ENCODE measurements at regions not wholly inside any gene's neighbourhood (a gene's known extent, or its start where the extent isn't known, plus 50 kb on each side); places are given as distances from the start of the nearest gene placed in this dataset.

GRCh38 chr14:50037852-50038251, 78.5 kb downstream of the VCPKMT start:
- Mint-ChIP-seq H3K4me1 (ENCODE audit: low read depth) (peaks cover 46% of the 10 kb centered on the region), H3K4me3 (no peak overlapping the region), H3K9me3 (no peaks in the 10 kb centered on the region), H3K36me3 (ENCODE audit: low read depth) (peaks cover 7% of the 10 kb centered on the region), H3K27ac (peak overlapping the region; percentile 91), H3K27me3 (ENCODE audit: low read depth) (no peaks in the 10 kb centered on the region)
- intact Hi-C loops (cut with micrococcal nuclease): loop anchor here (1.0 to 5.0 kb wide), 23 partner anchors 17 to 689 kb away; partner anchors contain the start of genes DMAC2L, KLHDC2 and L2HGDH
- no peak for DNase-seq
- CTCF ChIA-PET: interaction anchor here (0.8 to 3.5 kb wide), 27 partner anchors 10 to 186 kb away, joined by 3 to 23 read pairs (median 5); no protein-coding TSS in a partner anchor

GRCh38 chr14:50038398-50039119, 77.8 kb downstream of the VCPKMT start:
- Mint-ChIP-seq H3K27ac (peak overlapping the region; percentile 91), H3K27me3 (ENCODE audit: low read depth) (no peaks in the 10 kb centered on the region), H3K36me3 (ENCODE audit: low read depth) (peaks cover 7% of the 10 kb centered on the region), H3K4me1 (ENCODE audit: low read depth) (peaks cover 46% of the 10 kb centered on the region), H3K9me3 (no peaks in the 10 kb centered on the region), H3K4me3 (peak overlapping the region; percentile 16)
- CTCF ChIA-PET: interaction anchor here (0.6 to 3.5 kb wide), 39 partner anchors 9 to 316 kb away, joined by 3 to 23 read pairs (median 5); no protein-coding TSS in a partner anchor
- peak; percentile 92 for DNase-seq
- intact Hi-C loops (cut with micrococcal nuclease): loop anchor here (1.0 to 5.0 kb wide), 23 partner anchors 17 to 689 kb away; partner anchors contain the start of genes DMAC2L, KLHDC2 and L2HGDH

- no peak for DNase-seq
- Mint-ChIP-seq H3K36me3 (ENCODE audit: low read depth) (peaks cover 7% of the 10 kb centered on the region), H3K9me3 (no peaks in the 10 kb centered on the region), H3K27me3 (ENCODE audit: low read depth) (no peaks in the 10 kb centered on the region), H3K4me3 (peak overlapping the region; percentile 16), H3K4me1 (ENCODE audit: low read depth) (peaks cover 50% of the 10 kb centered on the region), H3K27ac (peak overlapping the region; percentile 91)
- CTCF ChIA-PET: interaction anchor here (0.6 to 3.5 kb wide), 32 partner anchors 8 to 316 kb away, joined by 3 to 23 read pairs (median 5); no protein-coding TSS in a partner anchor
- intact Hi-C loops (cut with micrococcal nuclease): loop anchor here (2.0 to 5.0 kb wide), 3 partner anchors 270 to 688 kb away; partner anchors contain the start of genes DMAC2L, KLHDC2 and L2HGDH
Observed at GRCh38 chr14:50039120-50039517, 77.3 kb downstream of the VCPKMT start.

GRCh38 chr14:50039734-50040400, 76.5 kb downstream of the VCPKMT start:
- peaks cover 56% of the 10 kb centered on the region for H3K4me1 Mint-ChIP-seq (ENCODE audit: low read depth)
- no peaks in the 10 kb centered on the region for H3K9me3 Mint-ChIP-seq
- CTCF ChIA-PET: interaction anchor here (1.5 to 2.2 kb wide), 3 partner anchors 21 to 174 kb away, joined by 3 to 15 read pairs (median 9); no protein-coding TSS in a partner anchor
- no peaks in the 10 kb centered on the region for H3K27me3 Mint-ChIP-seq (ENCODE audit: low read depth)
- H3K36me3 Mint-ChIP-seq (ENCODE audit: low read depth): peaks cover 7% of the 10 kb centered on the region
- DNase-seq: no peak
- intact Hi-C loops (cut with micrococcal nuclease): loop anchor here (2.0 to 5.0 kb wide), 3 partner anchors 271 to 687 kb away; partner anchors contain the start of genes DMAC2L, KLHDC2 and L2HGDH
- H3K27ac Mint-ChIP-seq: peak overlapping the region; percentile 91
- peak overlapping the region; percentile 44 for H3K4me3 Mint-ChIP-seq

- Mint-ChIP-seq H3K27ac (peak overlapping the region; percentile 88), H3K4me1 (ENCODE audit: low read depth) (peaks cover 61% of the 10 kb centered on the region), H3K9me3 (no peaks in the 10 kb centered on the region), H3K36me3 (ENCODE audit: low read depth) (peaks cover 8% of the 10 kb centered on the region), H3K4me3 (peak overlapping the region; percentile 44), H3K27me3 (ENCODE audit: low read depth) (no peaks in the 10 kb centered on the region)
- intact Hi-C loops (cut with micrococcal nuclease): no loop called here
- CTCF ChIA-PET: interaction anchor here (0.7 to 2.2 kb wide), 6 partner anchors 20 to 176 kb away, joined by 3 to 15 read pairs (median 4); no protein-coding TSS in a partner anchor
- DNase-seq: peak; percentile 56
Observed at GRCh38 chr14:50040401-50040775, 76.0 kb downstream of the VCPKMT start.

GRCh38 chr14:50040895-50041465, 75.4 kb downstream of the VCPKMT start:
- DNase-seq: no peak
- peaks cover 66% of the 10 kb centered on the region for H3K4me1 Mint-ChIP-seq (ENCODE audit: low read depth)
- H3K27me3 Mint-ChIP-seq (ENCODE audit: low read depth): no peaks in the 10 kb centered on the region
- H3K36me3 Mint-ChIP-seq (ENCODE audit: low read depth): peaks cover 14% of the 10 kb centered on the region
- peaks cover 5% of the 10 kb centered on the region for H3K9me3 Mint-ChIP-seq
- CTCF ChIA-PET: interaction anchor here (0.5 to 2.2 kb wide), 8 partner anchors 20 to 182 kb away, joined by 3 to 15 read pairs (median 3); no protein-coding TSS in a partner anchor
- H3K27ac Mint-ChIP-seq: peak overlapping the region; percentile 15
- no peak overlapping the region for H3K4me3 Mint-ChIP-seq
- intact Hi-C loops (cut with micrococcal nuclease): no loop called here

GRCh38 chr14:50041980-50042379, 74.4 kb downstream of the VCPKMT start:
- CTCF ChIA-PET: interaction anchor here (0.9 kb wide), 1 partner anchor 175 kb away, joined by 3 read pairs; no protein-coding TSS in a partner anchor
- intact Hi-C loops (cut with micrococcal nuclease): no loop called here
- DNase-seq: no peak
- Mint-ChIP-seq H3K27me3 (ENCODE audit: low read depth) (no peaks in the 10 kb centered on the region), H3K9me3 (peaks cover 5% of the 10 kb centered on the region), H3K27ac (no peak overlapping the region), H3K36me3 (ENCODE audit: low read depth) (peaks cover 18% of the 10 kb centered on the region), H3K4me1 (ENCODE audit: low read depth) (peaks cover 73% of the 10 kb centered on the region), H3K4me3 (no peak overlapping the region)

- Mint-ChIP-seq H3K4me3 (no peak overlapping the region), H3K4me1 (ENCODE audit: low read depth) (peaks cover 53% of the 10 kb centered on the region), H3K36me3 (ENCODE audit: low read depth) (peaks cover 11% of the 10 kb centered on the region), H3K27ac (peak overlapping the region; percentile 73), H3K9me3 (peaks cover 5% of the 10 kb centered on the region), H3K27me3 (ENCODE audit: low read depth) (no peaks in the 10 kb centered on the region)
- intact Hi-C loops (cut with micrococcal nuclease): no loop called here
- peak; percentile 37 for DNase-seq
- CTCF ChIA-PET: interaction anchor here (0.5 to 1.9 kb wide), 3 partner anchors 18 to 178 kb away, joined by 3 to 6 read pairs (median 3); no protein-coding TSS in a partner anchor
Observed at GRCh38 chr14:50044042-50044651, 72.2 kb downstream of the VCPKMT start.

- H3K27ac Mint-ChIP-seq: peak overlapping the region; percentile 60
- peaks cover 43% of the 10 kb centered on the region for H3K4me1 Mint-ChIP-seq (ENCODE audit: low read depth)
- no peaks in the 10 kb centered on the region for H3K27me3 Mint-ChIP-seq (ENCODE audit: low read depth)
- no peak overlapping the region for H3K4me3 Mint-ChIP-seq
- CTCF ChIA-PET: interaction anchor here (0.8 to 1.9 kb wide), 3 partner anchors 17 to 179 kb away, joined by 3 to 6 read pairs (median 3); no protein-coding TSS in a partner anchor
- peak; percentile 89 for DNase-seq
- intact Hi-C loops (cut with micrococcal nuclease): no loop called here
- peaks cover 5% of the 10 kb centered on the region for H3K9me3 Mint-ChIP-seq
- peaks cover 11% of the 10 kb centered on the region for H3K36me3 Mint-ChIP-seq (ENCODE audit: low read depth)
Observed at GRCh38 chr14:50045039-50045711, 71.2 kb downstream of the VCPKMT start.

GRCh38 chr14:50045837-50046236, 70.5 kb downstream of the VCPKMT start:
- CTCF ChIA-PET: interaction anchor here (0.7 kb wide), 1 partner anchor 171 kb away, joined by 4 read pairs; no protein-coding TSS in a partner anchor
- no peak for DNase-seq
- Mint-ChIP-seq H3K27me3 (ENCODE audit: low read depth) (no peaks in the 10 kb centered on the region), H3K27ac (peak overlapping the region; percentile 60), H3K4me3 (no peak overlapping the region), H3K4me1 (ENCODE audit: low read depth) (peaks cover 37% of the 10 kb centered on the region), H3K9me3 (peaks cover 5% of the 10 kb centered on the region), H3K36me3 (ENCODE audit: low read depth) (peaks cover 11% of the 10 kb centered on the region)
- intact Hi-C loops (cut with micrococcal nuclease): no loop called here

- no peaks in the 10 kb centered on the region for H3K27me3 Mint-ChIP-seq (ENCODE audit: low read depth)
- peaks cover 5% of the 10 kb centered on the region for H3K9me3 Mint-ChIP-seq
- DNase-seq: no peak
- CTCF ChIA-PET: interaction anchor here (1.4 to 1.8 kb wide), 2 partner anchors 9 to 44 kb away, joined by 3 to 5 read pairs; no protein-coding TSS in a partner anchor
- no peak overlapping the region for H3K27ac Mint-ChIP-seq
- intact Hi-C loops (cut with micrococcal nuclease): no loop called here
- H3K4me3 Mint-ChIP-seq: no peak overlapping the region
- peaks cover 29% of the 10 kb centered on the region for H3K4me1 Mint-ChIP-seq (ENCODE audit: low read depth)
- peaks cover 11% of the 10 kb centered on the region for H3K36me3 Mint-ChIP-seq (ENCODE audit: low read depth)
Observed at GRCh38 chr14:50047274-50047676, 69.1 kb downstream of the VCPKMT start.
